GM21526 (cell line): ENCODE measurements at regions not wholly inside any gene's neighbourhood (a gene's known extent, or its start where the extent isn't known, plus 50 kb on each side); places are given as distances from the start of the nearest gene placed in this dataset.
"Not testable (repeated sequence)": the region's sequence is repeated elsewhere in the genome, so short reads cannot be mapped to it uniquely, and the experiment has no call there.

ENCODE experiments used
- ATAC-seq: cut with Tn5 transposase; IDR thresholded peaks from one replicate; pipeline ENCODE4 v1.9.1; 2021; ENCODE audit warnings: moderate library complexity; ENCODE audit not compliant: unreplicated experiment, low FRiP score

DNA sequence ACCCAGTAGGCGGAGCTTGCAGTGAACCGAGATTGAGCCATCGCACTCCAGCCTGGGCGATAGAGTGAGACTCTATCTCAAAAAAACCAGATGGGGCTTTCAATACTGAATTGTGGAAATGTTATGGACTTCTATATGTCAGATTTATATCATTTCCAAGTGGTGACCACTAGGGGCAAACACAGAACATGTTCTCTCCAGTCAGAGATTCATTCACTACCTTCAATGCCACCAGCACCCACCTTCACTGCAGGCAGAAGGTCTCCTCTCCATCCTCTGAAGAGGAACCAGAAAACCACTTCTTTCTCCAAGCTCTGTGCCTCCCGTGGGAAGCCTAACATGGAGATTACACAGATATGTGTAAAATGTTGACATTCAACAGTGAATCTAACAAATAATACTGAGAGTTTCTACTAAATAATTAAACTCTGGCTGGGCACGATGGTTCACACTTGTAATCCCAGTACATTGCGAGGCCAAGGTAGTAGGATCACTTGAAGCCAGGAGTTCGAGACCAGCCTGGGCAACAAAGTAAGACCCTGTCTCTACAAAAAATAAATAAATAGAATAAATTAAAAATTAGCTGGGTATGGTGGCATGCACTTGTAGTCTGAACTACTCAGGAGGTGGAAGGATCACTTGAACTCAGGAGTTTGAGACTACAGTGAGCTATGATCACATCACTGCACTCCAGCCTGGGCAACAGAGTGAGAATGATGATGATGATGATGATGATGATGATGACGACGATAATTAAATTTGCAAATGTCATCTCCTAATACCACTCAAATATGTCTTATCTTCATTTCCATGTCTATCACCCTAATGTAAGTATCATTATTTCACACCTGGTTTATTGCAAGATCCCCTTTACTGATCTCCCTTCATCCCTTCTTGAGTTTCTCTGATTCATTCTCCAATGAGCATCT is 151.1 kb downstream of the ZNF281 start:
- ATAC-seq = peak; percentile 50

DNA sequence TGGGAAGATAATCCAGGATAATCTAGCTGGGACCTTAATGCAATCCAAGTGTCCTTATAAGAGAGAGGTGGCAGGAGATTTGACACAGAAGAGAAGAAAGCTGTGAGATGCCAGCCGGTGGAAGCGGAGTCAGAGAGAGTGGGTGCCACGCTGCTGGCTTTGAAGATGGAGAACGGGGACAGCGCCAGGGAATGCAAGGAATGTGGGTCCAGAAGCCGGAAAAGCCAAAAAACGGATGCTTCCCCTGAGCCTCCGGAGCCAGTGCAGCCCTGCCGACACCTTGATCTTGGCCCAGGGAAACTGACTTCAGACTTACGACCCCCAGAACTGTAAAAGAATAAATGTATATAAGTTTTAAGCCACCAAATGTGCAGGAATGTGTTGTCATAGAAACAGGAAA is 152.6 kb downstream of the ZNF281 start:
- ATAC-seq = no peak

GRCh38 chr1:200254602-200255001 is 155.2 kb downstream of the ZNF281 start:
- ATAC-seq = not testable (repeated sequence)

DNA sequence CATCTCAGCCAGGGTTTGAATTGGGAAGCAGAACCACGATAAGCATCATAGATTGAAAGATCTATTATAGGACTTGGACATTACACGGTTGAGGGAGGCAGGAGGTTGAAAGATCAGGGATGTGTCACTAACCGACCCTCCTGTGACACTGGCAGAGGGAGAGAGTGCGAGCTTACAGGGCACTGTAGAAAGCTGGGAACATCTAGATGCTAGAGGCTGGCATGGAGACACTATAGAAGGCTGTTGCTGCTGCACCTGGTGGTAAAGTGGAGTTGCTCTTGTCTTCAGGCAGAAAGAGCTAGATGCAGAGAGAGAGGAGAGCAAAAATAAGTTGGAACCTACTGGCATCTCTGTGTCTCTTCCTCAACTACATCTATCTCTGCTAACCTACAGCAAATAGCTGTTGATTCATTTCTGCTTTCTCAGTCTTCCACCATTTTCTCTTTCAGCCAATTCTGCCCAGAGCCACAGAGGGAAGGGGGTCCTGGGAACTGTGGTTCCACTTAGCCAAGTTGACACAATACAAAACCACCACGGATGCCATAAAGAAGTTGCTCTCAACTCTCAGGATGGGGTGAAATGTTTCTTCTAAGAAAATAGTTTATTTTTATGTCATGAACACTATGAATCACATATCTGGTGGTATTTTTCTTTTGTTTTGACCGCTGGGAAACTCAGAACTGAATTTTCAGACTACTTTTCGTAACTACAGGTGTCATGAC is 155.9 kb downstream of the ZNF281 start:
- ATAC-seq = peak; percentile 52

DNA sequence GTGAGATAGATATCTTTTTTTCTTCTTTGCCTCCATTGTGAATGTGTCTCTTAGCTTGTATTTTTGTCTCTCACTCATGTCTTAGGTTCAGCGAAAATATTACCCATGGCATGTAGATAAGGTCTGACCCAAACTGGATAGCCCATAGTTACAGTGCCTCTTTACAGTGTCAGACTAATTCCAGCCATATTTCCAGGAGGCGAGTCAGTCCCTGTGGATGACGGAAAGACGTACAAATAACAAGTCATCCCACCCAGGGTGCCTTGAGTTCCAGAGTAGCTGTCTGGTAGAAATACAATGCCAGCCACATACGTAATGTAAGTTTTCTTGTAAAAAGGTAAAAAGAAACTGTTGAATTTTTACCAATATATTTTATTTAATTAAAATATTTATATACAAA is 157.3 kb downstream of the ZNF281 start:
- ATAC-seq = no peak

DNA sequence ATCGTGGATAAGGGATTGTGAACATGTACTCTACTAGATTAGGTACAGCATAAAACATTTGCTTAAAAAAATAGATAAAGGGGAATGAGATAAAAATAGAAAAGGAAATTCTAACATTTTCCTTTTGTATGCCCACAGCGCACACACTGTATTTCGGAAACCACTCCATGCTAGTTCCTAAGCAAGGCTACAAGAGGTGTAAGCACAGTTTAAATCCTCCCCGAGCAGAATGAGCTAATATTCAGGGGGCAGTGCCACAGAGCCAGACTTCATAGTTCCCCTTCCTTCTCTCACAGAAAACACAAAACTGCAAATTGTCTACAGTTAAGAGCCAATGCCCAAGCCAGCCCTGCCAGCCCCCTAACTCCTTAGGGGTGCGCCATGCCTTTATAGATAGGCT is 159.4 kb downstream of the ZNF281 start:
- no peak for ATAC-seq

DNA sequence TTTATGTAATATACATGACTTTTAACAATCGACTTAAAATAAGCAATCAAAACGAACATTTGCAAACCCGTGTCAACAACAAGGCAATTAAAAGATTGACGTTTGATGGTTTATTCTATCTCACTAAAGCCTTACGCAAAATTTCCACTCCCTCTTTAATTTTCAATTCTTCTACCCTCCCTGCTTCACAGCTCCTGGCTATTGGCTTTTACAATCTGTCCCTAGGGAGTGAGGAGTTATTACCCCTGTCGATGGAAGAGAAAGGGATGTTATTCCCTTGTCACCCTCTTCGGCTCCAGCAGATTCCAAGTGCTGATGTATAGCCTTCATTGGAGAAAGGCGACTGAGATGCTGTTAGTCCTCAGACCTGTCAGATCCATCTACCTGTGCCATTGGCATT is 161.3 kb downstream of the ZNF281 start:
- no peak for ATAC-seq

DNA sequence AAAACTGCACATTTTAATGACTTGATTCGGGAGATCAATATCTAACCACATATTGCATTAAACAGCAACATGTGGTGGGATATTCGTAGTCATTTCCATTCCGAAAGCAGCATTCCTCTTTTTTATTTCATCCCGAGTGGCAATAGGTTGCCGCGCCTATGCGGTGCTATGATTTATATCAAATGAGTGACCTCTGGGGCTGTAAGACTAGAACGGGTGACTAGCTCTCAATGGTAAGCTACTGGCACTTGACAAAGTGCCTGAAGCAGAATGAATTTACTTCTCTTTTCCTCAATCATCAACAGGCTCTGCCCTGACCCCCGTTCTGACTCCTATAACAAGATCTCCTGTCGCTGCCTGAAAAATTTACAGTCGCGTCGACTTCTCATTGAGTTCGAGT is 162.3 kb downstream of the ZNF281 start:
- no peak for ATAC-seq

GRCh38 chr1:200245473-200245872 is 164.4 kb downstream of the ZNF281 start:
- ATAC-seq = no peak

DNA sequence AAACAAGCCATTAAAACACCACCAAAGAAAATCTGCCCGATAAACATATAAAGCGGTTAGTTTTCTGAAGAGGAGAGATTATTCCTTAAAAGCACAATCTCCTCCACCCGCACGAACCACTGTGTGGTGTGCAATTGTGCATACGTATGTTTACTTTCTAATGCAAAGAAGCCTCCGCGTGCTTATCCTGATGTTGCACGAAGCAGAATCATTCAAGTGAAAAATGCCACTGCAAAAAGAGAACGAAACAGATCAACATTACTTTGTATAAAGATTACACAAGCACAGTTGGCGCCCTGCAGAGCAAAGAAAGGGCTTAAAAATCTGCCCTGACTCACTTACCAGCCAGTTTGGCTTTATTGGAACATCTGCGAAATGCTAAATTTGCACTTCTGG is 166.8 kb downstream of the ZNF281 start:
- ATAC-seq = no peak

DNA sequence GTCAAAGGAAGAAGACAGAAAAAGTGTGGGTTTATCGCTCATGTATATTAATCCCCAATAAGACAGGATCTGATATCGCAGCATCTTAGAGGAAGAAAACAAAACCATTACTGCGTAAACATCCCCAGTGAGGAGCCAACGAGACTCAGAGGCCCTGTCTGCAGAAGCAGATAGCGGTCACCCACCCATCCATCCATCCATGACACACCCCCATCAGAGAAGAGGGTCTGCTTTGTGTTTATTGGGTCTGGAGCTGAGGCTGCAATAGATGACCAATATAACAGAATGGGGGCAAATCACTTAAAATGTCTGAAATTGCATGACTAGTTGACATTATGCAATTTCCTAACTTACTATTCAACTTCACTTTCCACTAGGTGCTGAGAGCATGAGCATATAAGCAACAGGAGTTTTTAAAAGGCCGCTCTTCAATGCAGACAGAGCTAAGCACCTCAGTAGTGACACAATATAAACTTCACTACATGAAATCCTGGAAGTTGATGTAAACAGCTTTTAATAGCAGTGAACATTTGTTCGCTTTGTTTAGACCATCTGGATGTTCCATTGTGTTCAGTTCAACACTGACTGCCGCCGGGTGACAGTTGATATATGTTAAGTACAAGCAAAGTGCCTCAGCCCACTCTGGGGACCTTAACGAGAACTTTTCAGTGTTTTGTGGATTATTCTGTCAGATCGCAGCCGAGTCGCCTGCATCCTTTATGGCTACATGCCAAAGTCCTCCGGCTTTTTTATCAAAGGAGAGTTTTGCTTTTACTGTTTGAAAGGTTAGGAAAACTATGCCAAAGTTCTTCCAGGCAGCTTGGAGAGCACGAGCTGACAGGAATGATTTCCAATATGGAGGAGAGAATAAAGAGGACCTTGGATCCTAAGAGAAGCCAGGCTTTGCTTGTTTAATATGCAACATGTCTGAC is 167.5 kb downstream of the ZNF281 start:
- no peak for ATAC-seq

GRCh38 chr1:200240656-200241055 is 169.2 kb downstream of the ZNF281 start:
- ATAC-seq = no peak

- no peak for ATAC-seq
Observed at GRCh38 chr1:200238311-200238710, 171.5 kb downstream of the ZNF281 start.

- no peak for ATAC-seq
Observed at GRCh38 chr1:200237066-200237465, 172.8 kb downstream of the ZNF281 start.

DNA sequence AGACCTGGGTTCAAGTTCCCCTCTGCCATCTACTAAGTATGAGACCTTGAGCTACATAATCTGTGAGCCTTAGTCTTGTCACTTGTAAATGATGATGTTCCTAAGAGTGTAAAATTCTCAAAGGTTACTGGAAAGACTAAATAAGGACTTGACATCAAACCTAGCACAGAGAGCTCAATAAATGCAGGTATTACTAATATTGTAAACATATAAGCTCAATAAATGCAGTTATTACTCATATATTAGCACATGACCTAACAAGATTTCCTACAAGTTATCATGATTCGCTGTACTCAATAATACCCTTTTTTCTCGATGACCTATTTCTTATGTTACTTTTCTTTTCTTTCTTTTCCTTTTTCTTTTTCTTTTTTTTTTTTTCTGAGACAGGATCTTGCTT is 174.9 kb downstream of the ZNF281 start:
- ATAC-seq = no peak

GRCh38 chr1:200233393-200233792 is 176.4 kb downstream of the ZNF281 start:
- no peak for ATAC-seq

- ATAC-seq = no peak
Observed at GRCh38 chr1:200231787-200232231, 178.0 kb downstream of the ZNF281 start.

DNA sequence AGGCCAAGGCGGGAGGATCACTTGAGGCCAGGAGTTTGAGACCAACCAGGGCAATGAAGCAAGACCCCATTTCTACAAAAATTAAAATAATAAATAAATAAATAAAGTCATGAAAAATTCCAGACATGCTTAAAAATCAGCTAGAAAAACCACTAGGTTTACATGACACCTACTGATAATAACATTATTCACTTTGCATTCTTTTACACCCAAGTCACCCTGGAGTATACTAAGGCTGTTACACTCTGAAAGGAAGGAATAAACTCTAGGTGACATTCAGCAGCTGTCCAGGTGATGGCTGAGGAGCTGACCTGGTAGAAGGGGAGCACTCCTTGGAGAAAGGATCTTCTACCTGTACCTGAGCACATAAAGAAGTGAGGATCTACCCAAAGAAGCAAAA is 179.2 kb downstream of the ZNF281 start:
- ATAC-seq = no peak

DNA sequence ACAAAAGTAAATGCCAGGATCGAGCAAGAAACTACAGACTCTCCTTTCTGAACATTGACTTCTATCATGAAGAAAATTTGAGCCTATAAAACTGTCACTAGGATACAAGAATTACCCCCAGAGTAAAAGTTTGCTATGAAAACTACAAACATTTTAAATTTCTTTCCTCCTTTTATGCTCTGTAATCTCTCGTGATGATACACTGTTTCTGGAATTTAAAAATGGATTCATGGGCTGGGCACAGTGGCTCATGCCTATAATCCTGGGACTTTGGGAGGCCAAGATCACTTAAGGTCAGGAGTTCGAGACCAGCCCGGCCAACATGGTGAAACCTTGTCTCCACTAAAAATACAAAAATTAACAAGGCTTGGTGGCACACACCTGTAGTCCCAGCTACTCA is 181.3 kb downstream of the ZNF281 start:
- ATAC-seq = no peak

DNA sequence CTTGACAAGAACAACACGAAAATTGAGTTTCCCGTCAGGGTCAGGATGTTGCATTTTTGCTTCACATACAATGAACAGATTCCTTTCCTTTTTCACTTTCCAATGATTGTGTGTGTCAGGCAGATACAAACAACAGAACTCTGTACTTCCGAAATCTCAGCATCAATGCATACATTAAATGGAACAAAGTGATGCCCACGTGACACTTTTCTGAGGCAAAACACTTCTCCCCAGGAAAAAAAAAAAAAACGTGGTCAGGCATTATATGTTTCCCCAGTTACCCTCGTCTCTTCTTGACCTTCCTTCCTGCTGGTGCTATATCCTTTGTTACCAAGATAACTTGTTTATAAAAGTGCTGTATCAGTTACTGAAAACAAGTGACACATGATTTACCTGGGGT is 181.8 kb downstream of the ZNF281 start:
- no peak for ATAC-seq
